NT2/D1 (cell line): ENCODE measurements at regions not wholly inside any gene's neighbourhood (a gene's known extent, or its start where the extent isn't known, plus 50 kb on each side); places are given as distances from the start of the nearest gene placed in this dataset.
"Not testable (repeated sequence)": the region's sequence is repeated elsewhere in the genome, so short reads cannot be mapped to it uniquely, and the experiment has no call there.

Experiments
- SUZ12 ChIP-seq: IDR thresholded peaks from 2 replicates; pipeline ENCODE4 v1.6.1; 2011; ENCODE audit not compliant: insufficient read length, insufficient read depth; ENCODE audit errors: extremely low read depth
- YY1 ChIP-seq: IDR thresholded peaks from 2 replicates; pipeline ENCODE4 v1.6.1; 2011; ENCODE audit not compliant: insufficient read length, insufficient read depth
- ZNF274 ChIP-seq: IDR thresholded peaks from 2 replicates; pipeline ENCODE4 v1.6.1; 2011; ENCODE audit warnings: mild to moderate bottlenecking, low read depth, low read length

DNA sequence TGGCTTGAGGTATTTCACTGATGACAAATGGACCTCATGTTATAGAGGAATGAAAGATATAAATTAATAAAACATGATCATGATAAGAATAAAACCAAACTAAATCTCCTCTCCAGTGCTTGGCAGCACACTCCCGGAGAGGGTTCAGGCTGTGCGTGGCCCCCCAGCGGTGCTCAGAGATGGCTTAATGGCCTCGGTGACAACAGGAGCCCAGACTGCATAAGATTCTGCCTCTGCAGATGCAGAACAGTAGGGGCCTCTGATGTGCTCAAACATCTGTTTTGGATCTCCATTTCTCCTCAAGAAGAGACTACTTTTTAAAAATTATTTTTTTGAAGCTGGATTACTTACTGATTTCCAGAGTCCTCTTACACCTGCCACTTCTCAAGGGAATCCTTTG is 67.0 kb upstream of the CHD6 start:
- TF ChIP-seq YY1, ZNF274, SUZ12: not testable (repeated sequence)
